ENCODE measurements at regions not wholly inside any gene's neighbourhood (a gene's known extent, or its start where the extent isn't known, plus 50 kb on each side); places are given as distances from the start of the nearest gene placed in this dataset.

DNA sequence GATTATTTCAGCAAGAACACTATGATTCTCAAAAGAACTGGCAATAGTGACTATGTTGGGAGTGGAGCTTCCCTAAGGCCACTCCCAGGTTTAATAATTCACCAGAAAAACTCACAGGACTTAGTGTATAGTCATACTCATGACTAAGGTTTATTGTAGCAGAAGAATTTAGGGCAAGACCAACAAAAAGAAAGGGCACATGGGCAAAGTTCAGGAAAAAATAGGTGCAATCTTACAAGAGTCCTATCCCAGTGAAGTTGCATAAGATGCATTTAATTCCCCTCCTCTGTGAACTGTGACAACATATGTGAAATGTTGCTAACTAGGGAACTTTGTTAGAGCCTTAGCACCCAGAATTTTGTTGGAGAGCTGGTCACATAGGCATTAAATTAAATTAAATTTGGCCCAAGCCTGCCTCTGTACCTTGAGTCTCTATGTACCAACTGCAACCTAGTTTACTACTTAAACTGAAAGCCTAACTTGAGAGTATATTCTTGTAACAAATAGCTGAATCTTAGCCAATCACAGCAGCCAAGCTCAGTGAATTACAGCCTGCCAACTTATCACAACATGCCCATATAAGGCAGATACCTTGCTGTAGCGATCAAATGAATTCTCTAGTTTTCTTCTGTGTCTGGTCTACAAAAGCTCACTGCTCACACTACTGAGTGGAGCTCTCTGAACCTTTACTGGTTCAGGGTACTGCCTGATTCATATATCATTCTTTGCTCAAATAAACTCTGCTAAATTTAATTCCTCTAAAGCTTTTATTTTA is 386.2 kb upstream of the ARHGEF26 start:
- Histone ChIP-seq H3K27me3 (no peaks in the 10 kb centered on the region), H3K4me1 (no peaks in the 10 kb centered on the region), H3K9me3 (peaks cover 0 to 8% (median 0%) of the 10 kb centered on the region in 12 donors), H3K27ac (peak overlapping the region in 1 of 12 donors; percentile 30), H3K36me3 (no peaks in the 10 kb centered on the region), H3K4me3 (no peak overlapping the region)
- no peak for ATAC-seq
- no peak for TF ChIP-seq POLR2A (IDR thresholded peaks at IDR 0.05)
- TF ChIP-seq, protein P1, sequence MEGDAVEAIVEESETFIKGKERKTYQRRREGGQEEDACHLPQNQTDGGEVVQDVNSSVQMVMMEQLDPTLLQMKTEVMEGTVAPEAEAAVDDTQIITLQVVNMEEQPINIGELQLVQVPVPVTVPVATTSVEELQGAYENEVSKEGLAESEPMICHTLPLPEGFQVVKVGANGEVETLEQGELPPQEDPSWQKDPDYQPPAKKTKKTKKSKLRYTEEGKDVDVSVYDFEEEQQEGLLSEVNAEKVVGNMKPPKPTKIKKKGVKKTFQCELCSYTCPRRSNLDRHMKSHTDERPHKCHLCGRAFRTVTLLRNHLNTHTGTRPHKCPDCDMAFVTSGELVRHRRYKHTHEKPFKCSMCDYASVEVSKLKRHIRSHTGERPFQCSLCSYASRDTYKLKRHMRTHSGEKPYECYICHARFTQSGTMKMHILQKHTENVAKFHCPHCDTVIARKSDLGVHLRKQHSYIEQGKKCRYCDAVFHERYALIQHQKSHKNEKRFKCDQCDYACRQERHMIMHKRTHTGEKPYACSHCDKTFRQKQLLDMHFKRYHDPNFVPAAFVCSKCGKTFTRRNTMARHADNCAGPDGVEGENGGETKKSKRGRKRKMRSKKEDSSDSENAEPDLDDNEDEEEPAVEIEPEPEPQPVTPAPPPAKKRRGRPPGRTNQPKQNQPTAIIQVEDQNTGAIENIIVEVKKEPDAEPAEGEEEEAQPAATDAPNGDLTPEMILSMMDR (IDR thresholded peaks at IDR 0.05), result no peak
- WGBS, 4 donors, result 86 to 92% (median 88%) methylated on average over 1 of the region's 1 CpG
- intact Hi-C loops (cut with DNase I), result no loop called here
- DNase-seq, result no peak

GRCh38 chr3:153740109-153740508 is 381.1 kb upstream of the ARHGEF26 start:
- ATAC-seq, result no peak
- H3K4me3 ChIP-seq, result no peak overlapping the region
- no peaks in the 10 kb centered on the region for H3K36me3 ChIP-seq
- WGBS, 4 donors, result 74 to 83% (median 76%) methylated on average over 2 of the region's 2 CpGs
- no peak for DNase-seq
- no peaks in the 10 kb centered on the region for H3K4me1 ChIP-seq
- no peaks in the 10 kb centered on the region for H3K27me3 ChIP-seq
- H3K27ac ChIP-seq, result no peak overlapping the region
- intact Hi-C loops (cut with DNase I), result no loop called here
- H3K9me3 ChIP-seq, result no peaks in the 10 kb centered on the region
- TF ChIP-seq, protein P1 (IDR thresholded peaks at IDR 0.05), result no peak
- no peak for TF ChIP-seq POLR2A (IDR thresholded peaks at IDR 0.05)

DNA sequence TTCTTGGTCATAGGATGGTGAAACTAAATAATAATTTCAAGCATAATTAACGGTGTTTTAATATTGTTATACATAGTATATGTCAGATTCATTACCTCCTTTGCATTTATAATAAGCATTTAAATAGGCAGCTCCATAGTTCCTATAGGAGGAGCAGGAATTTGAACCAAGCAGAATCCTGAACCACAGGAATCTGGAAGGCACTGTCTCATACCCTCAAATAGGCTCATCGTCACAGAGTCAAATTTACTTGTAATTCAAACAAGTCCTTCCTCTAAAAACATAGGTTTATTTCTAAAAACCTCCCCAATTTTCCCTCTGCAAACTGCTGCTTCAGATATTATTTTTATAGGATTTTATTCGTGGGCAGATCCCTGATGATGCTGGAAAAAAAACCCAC is 376.3 kb upstream of the ARHGEF26 start:
- Histone ChIP-seq H3K4me3 (no peak overlapping the region), H3K27me3 (no peaks in the 10 kb centered on the region), H3K36me3 (no peaks in the 10 kb centered on the region), H3K9me3 (no peaks in the 10 kb centered on the region), H3K4me1 (no peaks in the 10 kb centered on the region), H3K27ac (no peak overlapping the region)
- DNase-seq (no peak), ATAC-seq (no peak)
- WGBS, 4 donors, result 73 to 82% (median 75%) methylated on average over 3 of the region's 3 CpGs
- TF ChIP-seq, protein P1 (IDR thresholded peaks at IDR 0.05), result no peak
- no peak for TF ChIP-seq POLR2A (IDR thresholded peaks at IDR 0.05)
- intact Hi-C loops (cut with DNase I), result no loop called here

DNA sequence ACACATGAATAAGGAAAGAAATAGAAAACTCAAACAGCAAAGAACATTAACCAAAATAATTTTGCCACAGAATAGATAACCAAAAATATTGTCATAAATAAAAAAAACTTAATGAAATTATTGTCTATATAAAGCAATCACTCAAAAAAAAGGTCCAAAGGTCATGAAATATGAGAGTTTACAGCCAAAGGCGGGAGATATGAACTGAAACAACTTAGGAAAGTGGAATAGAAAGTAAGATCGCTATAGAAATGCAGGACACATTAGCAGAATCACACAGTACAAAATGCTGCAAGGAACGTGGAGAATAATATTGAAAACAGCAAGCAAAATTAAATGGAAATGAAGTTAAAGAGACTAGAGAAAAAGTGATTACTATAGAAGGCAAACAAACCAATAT is 375.0 kb upstream of the ARHGEF26 start:
- ATAC-seq (no peak), DNase-seq (no peak)
- no peaks in the 10 kb centered on the region for H3K27me3 ChIP-seq
- H3K9me3 ChIP-seq, result no peaks in the 10 kb centered on the region
- intact Hi-C loops (cut with DNase I), result no loop called here
- no peaks in the 10 kb centered on the region for H3K4me1 ChIP-seq
- TF ChIP-seq, protein P1 (IDR thresholded peaks at IDR 0.05), result no peak
- TF ChIP-seq POLR2A (IDR thresholded peaks at IDR 0.05), result no peak
- H3K4me3 ChIP-seq, result no peak overlapping the region
- H3K27ac ChIP-seq, result no peak overlapping the region
- 88 to 92% (median 89%) methylated on average over 3 of the region's 3 CpGs for WGBS, 4 donors
- no peaks in the 10 kb centered on the region for H3K36me3 ChIP-seq

Measured in heart left ventricle (tissue), 16 donors.